Osteocyte (in vitro differentiated cells): ENCODE measurements at regions not wholly inside any gene's neighbourhood (a gene's known extent, or its start where the extent isn't known, plus 50 kb on each side); places are given as distances from the start of the nearest gene placed in this dataset.

ENCODE experiments used
- DNase-seq: peaks from one replicate; pipeline ENCODE4 v3.0.0; 2021; ENCODE audit warnings: mixed read lengths; ENCODE audit not compliant: unreplicated experiment; ENCODE audit errors: extremely low spot score
- H3K27ac Mint-ChIP-seq: one replicate; pipeline ENCODE4 v1.8.0; 2021; ENCODE audit warnings: mild to moderate bottlenecking, mixed read lengths; ENCODE audit not compliant: unreplicated experiment
- H3K27me3 Mint-ChIP-seq: one replicate; pipeline ENCODE4 v1.8.0; 2021; ENCODE audit warnings: mixed read lengths; ENCODE audit not compliant: unreplicated experiment
- H3K36me3 Mint-ChIP-seq: one replicate; pipeline ENCODE4 v1.8.0; 2021; ENCODE audit warnings: mixed read lengths; ENCODE audit not compliant: unreplicated experiment
- H3K4me1 Mint-ChIP-seq: one replicate; pipeline ENCODE4 v1.8.0; 2021; ENCODE audit warnings: mixed read lengths; ENCODE audit not compliant: unreplicated experiment
- H3K4me3 Mint-ChIP-seq: one replicate; pipeline ENCODE4 v1.8.0; 2021; ENCODE audit warnings: mild to moderate bottlenecking, moderate library complexity, mixed read lengths; ENCODE audit not compliant: unreplicated experiment
- H3K9me3 Mint-ChIP-seq: one replicate; pipeline ENCODE4 v1.8.0; 2021; ENCODE audit warnings: mixed read lengths; ENCODE audit not compliant: unreplicated experiment
- CTCF ChIP-seq: fragments of 200-600 bp; sonication (generic); IDR thresholded peaks from 2 replicates; pipeline ENCODE4 v1.5.0; 2021; ENCODE audit warnings: antibody characterized with exemption, mild to moderate bottlenecking, moderate library complexity

- Mint-ChIP-seq H3K4me3 (no peak overlapping the region), H3K36me3 (no peaks in the 10 kb centered on the region), H3K27me3 (peaks cover 10% of the 10 kb centered on the region), H3K9me3 (no peaks in the 10 kb centered on the region), H3K4me1 (no peaks in the 10 kb centered on the region), H3K27ac (no peak overlapping the region)
- TF ChIP-seq CTCF, result no peak
- DNase-seq, result no peak
These were observed 101.2 kb downstream of the SMPDL3A start for GRCh38 chr6:122890250-122890649.

GRCh38 chr6:122894791-122895190 lies 101.2 kb upstream of the CLVS2 start:
- peaks cover 5% of the 10 kb centered on the region for H3K27me3 Mint-ChIP-seq
- H3K27ac Mint-ChIP-seq, result no peak overlapping the region
- no peak for TF ChIP-seq CTCF
- H3K36me3 Mint-ChIP-seq, result no peaks in the 10 kb centered on the region
- H3K4me3 Mint-ChIP-seq, result no peak overlapping the region
- no peaks in the 10 kb centered on the region for H3K9me3 Mint-ChIP-seq
- DNase-seq, result no peak
- no peaks in the 10 kb centered on the region for H3K4me1 Mint-ChIP-seq

GRCh38 chr6:122902326-122902725 lies 93.7 kb upstream of the CLVS2 start:
- Mint-ChIP-seq H3K4me3 (no peak overlapping the region), H3K4me1 (no peaks in the 10 kb centered on the region), H3K27ac (no peak overlapping the region), H3K36me3 (no peaks in the 10 kb centered on the region), H3K27me3 (peaks cover 12% of the 10 kb centered on the region), H3K9me3 (no peaks in the 10 kb centered on the region)
- no peak for TF ChIP-seq CTCF
- DNase-seq, result no peak

- Mint-ChIP-seq H3K27ac (no peak overlapping the region), H3K4me1 (no peaks in the 10 kb centered on the region), H3K9me3 (no peaks in the 10 kb centered on the region), H3K4me3 (no peak overlapping the region), H3K27me3 (peaks cover 11% of the 10 kb centered on the region), H3K36me3 (no peaks in the 10 kb centered on the region)
- no peak for TF ChIP-seq CTCF
- DNase-seq, result no peak
These were observed 92.6 kb upstream of the CLVS2 start for GRCh38 chr6:122903266-122903915.

GRCh38 chr6:122904166-122904565 lies 91.9 kb upstream of the CLVS2 start:
- H3K9me3 Mint-ChIP-seq, result no peaks in the 10 kb centered on the region
- no peak for TF ChIP-seq CTCF
- H3K27ac Mint-ChIP-seq, result no peak overlapping the region
- no peaks in the 10 kb centered on the region for H3K4me1 Mint-ChIP-seq
- peaks cover 11% of the 10 kb centered on the region for H3K27me3 Mint-ChIP-seq
- H3K4me3 Mint-ChIP-seq, result no peak overlapping the region
- H3K36me3 Mint-ChIP-seq, result no peaks in the 10 kb centered on the region
- DNase-seq, result no peak
